K562 (cell line): ENCODE measurements at regions not wholly inside any gene's neighbourhood (a gene's known extent, or its start where the extent isn't known, plus 50 kb on each side); places are given as distances from the start of the nearest gene placed in this dataset.

ENCODE experiments used
- ATAC-seq: fragments of 200-7000 bp; cut with Tn5 transposase; 3 replicates; pipeline ENCODE4 v1.9.1; 2020; ENCODE audit warnings: moderate library complexity
- BruUV-seq: library from RNA; stranded (reverse); fragments of 400-500 nt; replicated peaks from 2 replicates; lab custom pipeline; 2021; lab: Mats Ljungman, UMichigan
- CTCF ChIA-PET: fragments of 300-600 bp; formaldehyde crosslinking; extraction: SDS; loops from one replicate; lab custom pipeline; 2021; ENCODE audit warnings: low intra/inter-chr PET ratio; lab: Yijun Ruan, JAX
- POLR2A ChIA-PET: fragments of 300-600, 350-650 bp; sonication (Branson Sonifier 250); formaldehyde crosslinking; extraction: SDS; loops from one replicate; lab custom pipeline; 2021; ENCODE audit warnings: antibody characterized with exemption, inconsistent platforms; lab: Yijun Ruan, JAX
- DNase-seq, 4 experiments: peaks; one replicate each; pipeline versions ENCODE4 v3.0.0 to v3.0.0-alpha.2; 2011 to 2018; ENCODE audit warnings: low spot score in 3 of 4, mixed read lengths in 3 of 4; ENCODE audit errors: extremely low read depth in 1 of 4
- FAIRE-seq: peaks from 2 replicates; lab custom pipeline; 2011; peaks lifted over from hg19 to GRCh38; lab: Jason Lieb, UNC
- H2AFZ ChIP-seq: 2 replicates; pipeline ENCODE4 v1.6.0; 2011; ENCODE audit warnings: low read depth, low read length, control low read depth, inconsistent platforms
- H3K27ac ChIP-seq: fragments of 200-600 bp; 3 replicates; pipeline ENCODE4 v1.8.0; 2011; ENCODE audit warnings: low read depth, mild to moderate bottlenecking, control low read depth, inconsistent platforms, low read length, moderate library complexity, mixed read lengths; ENCODE audit errors: extremely low read depth
- H3K27me3 ChIP-seq, 2 experiments: fragments of 300-600 bp in 1 of 2; 2 replicates in 1 of 2; 3 replicates in 1 of 2; pipeline versions ENCODE4 v1.6.0 to v1.8.0; 2011; ENCODE audit warnings: inconsistent platforms in 2 of 2, low read length in 2 of 2, mild to moderate bottlenecking in 1 of 2, mixed read lengths in 1 of 2, moderate library complexity in 1 of 2; ENCODE audit not compliant: control insufficient read depth in 2 of 2, insufficient read depth in 2 of 2
- H3K36me3 ChIP-seq: fragments of 300-600 bp; 3 replicates; pipeline ENCODE4 v1.8.0; 2011; ENCODE audit warnings: mild to moderate bottlenecking, low read length, inconsistent platforms; ENCODE audit not compliant: control insufficient read depth, insufficient read depth
- H3K4me1 ChIP-seq, 2 experiments: fragments of 200-600 bp in 1 of 2; replicated peaks in 1 of 2; 2 replicates in 1 of 2; 3 replicates in 1 of 2; pipeline versions ENCODE4 v1.5.1 to v1.8.0; 2011; ENCODE audit warnings: inconsistent platforms in 2 of 2, low read length in 2 of 2, mild to moderate bottlenecking in 1 of 2, mixed read lengths in 1 of 2, moderate library complexity in 1 of 2; ENCODE audit not compliant: control insufficient read depth in 2 of 2, insufficient read depth in 2 of 2
- H3K4me2 ChIP-seq: 2 replicates; pipeline ENCODE4 v1.6.1; 2011; ENCODE audit warnings: low read length, control low read depth, inconsistent platforms, mixed read lengths; ENCODE audit not compliant: insufficient read depth
- H3K4me3 ChIP-seq: fragments of 200-600 bp; sonication (generic), shearing (Covaris generic); 2 replicates; pipeline ENCODE4 v1.5.1; 2016; ENCODE audit warnings: control low read depth, inconsistent platforms
- H3K79me2 ChIP-seq: fragments of 200-600 bp; 3 replicates; pipeline ENCODE4 v1.8.0; 2011; ENCODE audit warnings: low read length, inconsistent platforms; ENCODE audit not compliant: control insufficient read depth, insufficient read depth
- H3K9ac ChIP-seq, 2 experiments: 2 replicates each; pipeline versions ENCODE4 v1.6.0 to v1.6.1; 2011; ENCODE audit warnings: low read depth in 2 of 2, low read length in 2 of 2, control low read depth in 1 of 2, inconsistent platforms in 1 of 2, mild to moderate bottlenecking in 1 of 2, mixed read lengths in 1 of 2; ENCODE audit not compliant: insufficient read depth in 1 of 2
- H3K9me1 ChIP-seq: one replicate; pipeline ENCODE4 v1.6.0; 2011; ENCODE audit warnings: inconsistent platforms, mild to moderate bottlenecking, low read length, moderate library complexity; ENCODE audit not compliant: control insufficient read depth, insufficient read depth
- H3K9me3 ChIP-seq: replicated peaks from 2 replicates; pipeline ENCODE4 v1.5.1; 2011; ENCODE audit warnings: low read depth, low read length, inconsistent platforms; ENCODE audit not compliant: control insufficient read depth, insufficient read depth
- H4K20me1 ChIP-seq: replicated peaks from 2 replicates; pipeline ENCODE4 v1.6.1; 2011; ENCODE audit warnings: low read length, inconsistent platforms, mixed read lengths; ENCODE audit not compliant: control insufficient read depth, insufficient read depth
- BCOR ChIP-seq: fragments of 450-650 bp; IDR thresholded peaks from 2 replicates; pipeline ENCODE4 v1.6.1; 2016
- BRF1 ChIP-seq: IDR thresholded peaks from 3 replicates; pipeline ENCODE4 v1.6.1; 2011; ENCODE audit warnings: borderline replicate concordance, mild to moderate bottlenecking; ENCODE audit not compliant: insufficient read length; ENCODE audit errors: extremely low read depth
- CSDE1 ChIP-seq, 2 experiments: fragments of 450-650 bp; IDR thresholded peaks; 2 replicates each; pipeline ENCODE4 v1.6.1; 2016; ENCODE audit warnings: mild to moderate bottlenecking in 1 of 2
- ETS2 ChIP-seq: IDR thresholded peaks from 2 replicates; pipeline ENCODE4 v1.6.1; 2016; ENCODE audit warnings: borderline replicate concordance, missing genetic modification characterization, mild to moderate bottlenecking, moderate library complexity, missing compliant biosample characterization; ENCODE audit not compliant: poor library complexity, severe bottlenecking
- MAZ ChIP-seq, 2 experiments: fragments of 450-650 bp in 1 of 2; sonication (generic) in 1 of 2; formaldehyde crosslinking; IDR thresholded peaks in 1 of 2; conservative IDR thresholded peaks in 1 of 2; 2 replicates each; pipeline versions ENCODE4 v1.4.0 to v1.5.0; 2020; ENCODE audit warnings: mild to moderate bottlenecking in 1 of 2, missing genetic modification reagents in 1 of 2
- NCOA1 ChIP-seq: fragments of 450-650 bp; IDR thresholded peaks from 2 replicates; pipeline ENCODE4 v1.6.1; 2016; ENCODE audit warnings: low read depth
- PRDM10 ChIP-seq: fragments of 450-650 bp; IDR thresholded peaks from 2 replicates; pipeline ENCODE4 v1.6.1; 2018; ENCODE audit not compliant: partially characterized antibody
- SMAD1 ChIP-seq: fragments of 150-350 bp; IDR thresholded peaks from 2 replicates; pipeline ENCODE4 v1.6.1; 2014; ENCODE audit warnings: low read length, low read depth; ENCODE audit not compliant: partially characterized antibody
- SMAD2 ChIP-seq: fragments of 150-350 bp; IDR thresholded peaks from 2 replicates; pipeline ENCODE4 v1.6.1; 2014; ENCODE audit warnings: low read depth, mild to moderate bottlenecking, low read length
- TCF15 ChIP-seq: fragments of 250-450 bp; sonication (Bioruptor Pico); IDR thresholded peaks from 2 replicates; pipeline ENCODE4 v1.8.0; 2022; ENCODE audit warnings: moderate library complexity, mild to moderate bottlenecking, inconsistent platforms
- ZFP36 ChIP-seq: fragments of 150-350 bp; IDR thresholded peaks from 2 replicates; pipeline ENCODE4 v1.6.1; 2018; ENCODE audit warnings: low read length, low read depth; ENCODE audit not compliant: partially characterized antibody
- WGBS: fragments of 100-300 bp; shearing (Covaris generic); methylation state at CpG from one replicate; pipeline ENCODE4 v1.1.6; 2016; ENCODE audit warnings: low coverage, mixed read lengths; ENCODE audit not compliant: insufficient coverage; ENCODE audit errors: missing lambda C conversion rate; 5-methylcytosine and 5-hydroxymethylcytosine counted together
- in situ Hi-C: fragments of 300-500 bp; cut with MboI; formaldehyde crosslinking; loops from 4 replicates; pipeline ENCODE4 v1.15.0; 2018; ENCODE audit warnings: inconsistent platforms, mixed read lengths
- intact Hi-C: fragments of 100-400 bp; cut with micrococcal nuclease; formaldehyde crosslinking; loops from 2 replicates; pipeline ENCODE4 v1.14.2; 2022
- TF ChIP-seq, protein P1 (sequence below): fragments of 450-650 bp; IDR thresholded peaks from 2 replicates; pipeline ENCODE4 v1.6.1; 2017; ENCODE audit warnings: mild to moderate bottlenecking, moderate library complexity
- TF ChIP-seq, protein P2 (sequence below): fragments of 150-350 bp; conservative IDR thresholded peaks from 2 replicates; pipeline ENCODE4 v1.6.1; 2014; ENCODE audit warnings: low read length

DNA sequence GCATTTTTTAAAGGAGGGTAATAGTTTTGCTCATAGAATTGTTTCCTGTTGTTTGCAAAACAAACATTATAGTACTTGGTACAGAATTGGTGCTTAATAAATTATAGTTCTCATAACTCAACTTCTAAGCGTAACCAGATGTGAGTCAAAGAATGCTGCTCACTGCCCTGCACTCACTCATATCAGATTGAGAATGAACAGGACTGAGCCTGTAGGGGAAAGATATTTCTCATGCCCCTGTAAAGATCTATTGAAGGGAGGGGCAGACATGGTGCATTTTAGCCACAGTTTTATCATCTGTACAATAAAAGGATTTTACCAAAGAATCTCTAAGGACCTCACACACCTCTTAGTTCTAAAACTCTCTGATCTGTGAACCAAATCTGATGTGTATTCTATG lies 358.5 kb downstream of the SEC16B start (continued):
- TF ChIP-seq, protein P1, sequence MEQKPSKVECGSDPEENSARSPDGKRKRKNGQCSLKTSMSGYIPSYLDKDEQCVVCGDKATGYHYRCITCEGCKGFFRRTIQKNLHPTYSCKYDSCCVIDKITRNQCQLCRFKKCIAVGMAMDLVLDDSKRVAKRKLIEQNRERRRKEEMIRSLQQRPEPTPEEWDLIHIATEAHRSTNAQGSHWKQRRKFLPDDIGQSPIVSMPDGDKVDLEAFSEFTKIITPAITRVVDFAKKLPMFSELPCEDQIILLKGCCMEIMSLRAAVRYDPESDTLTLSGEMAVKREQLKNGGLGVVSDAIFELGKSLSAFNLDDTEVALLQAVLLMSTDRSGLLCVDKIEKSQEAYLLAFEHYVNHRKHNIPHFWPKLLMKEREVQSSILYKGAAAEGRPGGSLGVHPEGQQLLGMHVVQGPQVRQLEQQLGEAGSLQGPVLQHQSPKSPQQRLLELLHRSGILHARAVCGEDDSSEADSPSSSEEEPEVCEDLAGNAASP = no peak
- TF ChIP-seq ETS2 (tag) = no peak

DNA sequence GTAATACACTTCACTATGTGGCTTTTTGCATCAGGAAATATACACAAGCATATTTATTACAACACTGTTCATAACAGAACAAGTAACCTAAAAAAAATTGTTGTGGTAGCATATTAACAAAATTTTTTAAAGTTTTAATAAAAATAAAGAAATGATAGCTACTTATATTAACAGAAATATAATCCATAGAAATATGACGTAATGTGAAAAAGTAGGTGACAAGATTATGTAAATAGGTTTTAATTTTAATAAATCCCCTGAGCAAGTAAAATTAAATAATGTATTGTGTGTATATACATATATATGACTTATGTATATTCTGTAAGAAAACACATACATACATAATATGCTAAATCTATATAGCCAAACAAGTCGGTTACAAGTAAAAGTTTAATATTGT lies 359.9 kb downstream of the SEC16B start:
- WGBS = 0% methylated on average over 2 of the region's 2 CpGs
- no peak for ATAC-seq
- CTCF ChIA-PET = no interaction called here
- TF ChIP-seq ZFP36 (no peak), PRDM10 (no peak), MAZ (CRISPR knock-in tag; conservative IDR thresholded peaks at IDR 0.05 in 1 of 2, IDR thresholded peaks at IDR 0.05 in 1 of 2) (no peak), BRF1 (no peak), SMAD2 (no peak), SMAD1 (no peak), TCF15 (CRISPR knock-in tag) (no peak), NCOA1 (no peak), BCOR (no peak), CSDE1 (IDR thresholded peaks at IDR 0.05) (no peak)
- TF ChIP-seq, protein P2, sequence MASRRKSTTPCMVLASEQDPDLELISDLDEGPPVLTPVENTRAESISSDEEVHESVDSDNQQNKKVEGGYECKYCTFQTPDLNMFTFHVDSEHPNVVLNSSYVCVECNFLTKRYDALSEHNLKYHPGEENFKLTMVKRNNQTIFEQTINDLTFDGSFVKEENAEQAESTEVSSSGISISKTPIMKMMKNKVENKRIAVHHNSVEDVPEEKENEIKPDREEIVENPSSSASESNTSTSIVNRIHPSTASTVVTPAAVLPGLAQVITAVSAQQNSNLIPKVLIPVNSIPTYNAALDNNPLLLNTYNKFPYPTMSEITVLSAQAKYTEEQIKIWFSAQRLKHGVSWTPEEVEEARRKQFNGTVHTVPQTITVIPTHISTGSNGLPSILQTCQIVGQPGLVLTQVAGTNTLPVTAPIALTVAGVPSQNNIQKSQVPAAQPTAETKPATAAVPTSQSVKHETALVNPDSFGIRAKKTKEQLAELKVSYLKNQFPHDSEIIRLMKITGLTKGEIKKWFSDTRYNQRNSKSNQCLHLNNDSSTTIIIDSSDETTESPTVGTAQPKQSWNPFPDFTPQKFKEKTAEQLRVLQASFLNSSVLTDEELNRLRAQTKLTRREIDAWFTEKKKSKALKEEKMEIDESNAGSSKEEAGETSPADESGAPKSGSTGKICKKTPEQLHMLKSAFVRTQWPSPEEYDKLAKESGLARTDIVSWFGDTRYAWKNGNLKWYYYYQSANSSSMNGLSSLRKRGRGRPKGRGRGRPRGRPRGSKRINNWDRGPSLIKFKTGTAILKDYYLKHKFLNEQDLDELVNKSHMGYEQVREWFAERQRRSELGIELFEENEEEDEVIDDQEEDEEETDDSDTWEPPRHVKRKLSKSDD = no peak

More for the DNA sequence above, 359.9 kb downstream of the SEC16B start:
- Histone ChIP-seq H3K9ac (no peak overlapping the region), H3K4me3 (no peak overlapping the region), H3K4me1 (no peaks in the 10 kb centered on the region), H2AFZ (no peak overlapping the region), H3K9me1 (no peaks in the 10 kb centered on the region), H3K27me3 (no peaks in the 10 kb centered on the region), H3K27ac (no peak overlapping the region), H3K4me2 (no peak overlapping the region), H4K20me1 (no peaks in the 10 kb centered on the region), H3K79me2 (no peaks in the 10 kb centered on the region), H3K9me3 (no peaks in the 10 kb centered on the region), H3K36me3 (no peaks in the 10 kb centered on the region)
- no peak for DNase-seq
- in situ Hi-C loops = no loop called here
- POLR2A ChIA-PET = no interaction called here
- BruUV-seq = no TSS peak
- no peak for FAIRE-seq
- intact Hi-C loops = no loop called here
